ENCODE measurements at regions not wholly inside any gene's neighbourhood (a gene's known extent, or its start where the extent isn't known, plus 50 kb on each side); places are given as distances from the start of the nearest gene placed in this dataset.

GRCh38 chr9:32709871-32710270 is 73.5 kb upstream of the TMEM215 start:
- intact Hi-C loops (cut with micrococcal nuclease), result no loop called here
- Histone ChIP-seq H3K4me3 (ENCODE audit: insufficient read depth, low read depth, low read length) (no peak overlapping the region), H3K27ac (ENCODE audit: insufficient read depth, low read length) (no peak overlapping the region), H3K4ac (ENCODE audit: low read depth, low read length) (no peak overlapping the region), H3K14ac (replicated peaks; ENCODE audit: low read depth, low read length) (no peak overlapping the region), H2BK20ac (ENCODE audit: low read depth, low read length) (no peak overlapping the region), H3K56ac (ENCODE audit: extremely low read depth, insufficient read depth, low read length) (no peak overlapping the region), H4K8ac (ENCODE audit: low read depth in 2 of 2, low read length in 2 of 2) (no peak overlapping the region), H4K91ac (ENCODE audit: insufficient read depth, low read depth, low read length) (no peak overlapping the region), H2BK120ac (ENCODE audit: low read depth, low read length) (no peak overlapping the region), H3K9me3 (ENCODE audit: control insufficient read depth, insufficient read depth, low read length) (no peaks in the 10 kb centered on the region), H3K4me1 (ENCODE audit: control insufficient read depth, insufficient read depth, low read length) (no peaks in the 10 kb centered on the region; the same call in 1 of the 2 replicates), H2BK5ac (ENCODE audit: low read depth, low read length, poor library complexity, severe bottlenecking) (no peak overlapping the region), H3K18ac (ENCODE audit: low read depth, low read length) (no peak overlapping the region), H3K23ac (ENCODE audit: low read depth, low read length) (no peak overlapping the region), H3K4me2 (ENCODE audit: low read depth, low read length) (no peak overlapping the region), H3K36me3 (ENCODE audit: control insufficient read depth, insufficient read depth, low read length) (no peaks in the 10 kb centered on the region), H2AK9ac (replicated peaks; ENCODE audit: low read depth, low read length, poor library complexity) (no peak overlapping the region), H4K5ac (ENCODE audit: low read depth, low read length) (no peak overlapping the region), H3K27me3 (ENCODE audit: control insufficient read depth, insufficient read depth, low read length) (no peaks in the 10 kb centered on the region), H4K20me1 (ENCODE audit: insufficient read depth, low read length) (no peaks in the 10 kb centered on the region), H3K9me1 (ENCODE audit: insufficient read depth, low read length) (no peaks in the 10 kb centered on the region), H2BK15ac (ENCODE audit: low read depth, low read length) (no peak overlapping the region), H3K9ac (ENCODE audit: low read depth, low read length) (no peak overlapping the region), H2AK5ac (ENCODE audit: low read depth, low read length) (no peak overlapping the region), H2AFZ (replicated peaks; ENCODE audit: low read length, poor library complexity) (no peak overlapping the region), H3K79me1 (ENCODE audit: low read depth in 1 of 2, low read length in 2 of 2) (no peaks in the 10 kb centered on the region)
- no CpG with 5 or more reads among the region's 6 CpGs for WGBS, 2 experiments (ENCODE audit: extremely low coverage in 2 of 2, insufficient read length in 1 of 2)
- DNase-seq, result no peak
- CTCF ChIA-PET, result no interaction called here
- no peak for ATAC-seq (ENCODE audit: low read depth)
- POLR2A ChIA-PET (ENCODE audit: unreplicated experiment), result no interaction called here
- TF ChIP-seq ELK1 (IDR thresholded peaks at IDR 0.05; ENCODE audit: borderline replicate concordance, low read depth, low read length) (no peak), MAZ (IDR thresholded peaks at IDR 0.05; ENCODE audit: borderline replicate concordance, low read depth, low read length) (no peak), FOS (IDR thresholded peaks at IDR 0.05; ENCODE audit: low read depth, low read length) (no peak), MAFK (IDR thresholded peaks at IDR 0.05; ENCODE audit: low read depth, low read length) (no peak), RAD21 (IDR thresholded peaks at IDR 0.05; ENCODE audit: low read length) (no peak), SMC3 (IDR thresholded peaks at IDR 0.05; ENCODE audit: low read depth, low read length) (no peak), RFX5 (IDR thresholded peaks at IDR 0.05; ENCODE audit: low read depth, low read length) (no peak), CEBPB (IDR thresholded peaks at IDR 0.05; ENCODE audit: low read depth, low read length) (no peak), NFE2L2 (IDR thresholded peaks at IDR 0.05; ENCODE audit: low read depth, low read length) (no peak), RCOR1 (IDR thresholded peaks at IDR 0.05; ENCODE audit: insufficient replicate concordance, low read length) (no peak), MXI1 (IDR thresholded peaks at IDR 0.05; ENCODE audit: borderline replicate concordance, low read depth, low read length) (no peak), POLR2A (IDR thresholded peaks at IDR 0.05; ENCODE audit: low read depth, low read length) (no peak), CHD1 (IDR thresholded peaks at IDR 0.05; ENCODE audit: low read depth, low read length) (no peak), BHLHE40 (IDR thresholded peaks at IDR 0.05; ENCODE audit: low read depth, low read length) (no peak)
- TF ChIP-seq, protein P1, sequence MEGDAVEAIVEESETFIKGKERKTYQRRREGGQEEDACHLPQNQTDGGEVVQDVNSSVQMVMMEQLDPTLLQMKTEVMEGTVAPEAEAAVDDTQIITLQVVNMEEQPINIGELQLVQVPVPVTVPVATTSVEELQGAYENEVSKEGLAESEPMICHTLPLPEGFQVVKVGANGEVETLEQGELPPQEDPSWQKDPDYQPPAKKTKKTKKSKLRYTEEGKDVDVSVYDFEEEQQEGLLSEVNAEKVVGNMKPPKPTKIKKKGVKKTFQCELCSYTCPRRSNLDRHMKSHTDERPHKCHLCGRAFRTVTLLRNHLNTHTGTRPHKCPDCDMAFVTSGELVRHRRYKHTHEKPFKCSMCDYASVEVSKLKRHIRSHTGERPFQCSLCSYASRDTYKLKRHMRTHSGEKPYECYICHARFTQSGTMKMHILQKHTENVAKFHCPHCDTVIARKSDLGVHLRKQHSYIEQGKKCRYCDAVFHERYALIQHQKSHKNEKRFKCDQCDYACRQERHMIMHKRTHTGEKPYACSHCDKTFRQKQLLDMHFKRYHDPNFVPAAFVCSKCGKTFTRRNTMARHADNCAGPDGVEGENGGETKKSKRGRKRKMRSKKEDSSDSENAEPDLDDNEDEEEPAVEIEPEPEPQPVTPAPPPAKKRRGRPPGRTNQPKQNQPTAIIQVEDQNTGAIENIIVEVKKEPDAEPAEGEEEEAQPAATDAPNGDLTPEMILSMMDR (conservative IDR thresholded peaks at IDR 0.05; ENCODE audit: low read depth, low read length), result no peak
- TF ChIP-seq, protein P2, sequence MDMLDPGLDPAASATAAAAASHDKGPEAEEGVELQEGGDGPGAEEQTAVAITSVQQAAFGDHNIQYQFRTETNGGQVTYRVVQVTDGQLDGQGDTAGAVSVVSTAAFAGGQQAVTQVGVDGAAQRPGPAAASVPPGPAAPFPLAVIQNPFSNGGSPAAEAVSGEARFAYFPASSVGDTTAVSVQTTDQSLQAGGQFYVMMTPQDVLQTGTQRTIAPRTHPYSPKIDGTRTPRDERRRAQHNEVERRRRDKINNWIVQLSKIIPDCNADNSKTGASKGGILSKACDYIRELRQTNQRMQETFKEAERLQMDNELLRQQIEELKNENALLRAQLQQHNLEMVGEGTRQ (IDR thresholded peaks at IDR 0.05; ENCODE audit: low read depth, low read length), result no peak
- dilution Hi-C loops (cut with HindIII; ENCODE audit: low sequenced_read_pairs, unreplicated experiment), result no loop called here
- BruUV-seq (replicated peaks), result no TSS peak
- in situ Hi-C loops (cut with MboI; ENCODE audit: low sequenced_read_pairs), result no loop called here

All from IMR-90 (cell line).